ENCODE measurements at regions not wholly inside any gene's neighbourhood (a gene's known extent, or its start where the extent isn't known, plus 50 kb on each side); places are given as distances from the start of the nearest gene placed in this dataset.

GRCh38 chr13:67298297-67298696 lies 68.2 kb upstream of the PCDH9 start:
- no peak overlapping the region for H3K27ac ChIP-seq
- intact Hi-C loops (cut with DNase I), result no loop called here
- H3K36me3 ChIP-seq, result no peaks in the 10 kb centered on the region
- ATAC-seq (no peak), DNase-seq (no peak)
- H3K4me1 ChIP-seq, result no peaks in the 10 kb centered on the region
- TF ChIP-seq CTCF (IDR thresholded peaks at IDR 0.05), result no peak
- H3K27me3 ChIP-seq, result no peaks in the 10 kb centered on the region
- no peak overlapping the region for H3K4me3 ChIP-seq
- H3K9me3 ChIP-seq, result no peaks in the 10 kb centered on the region

- DNase-seq (no peak), ATAC-seq (no peak)
- no peak overlapping the region for H3K4me3 ChIP-seq
- no peak for TF ChIP-seq CTCF (IDR thresholded peaks at IDR 0.05)
- no peaks in the 10 kb centered on the region for H3K9me3 ChIP-seq
- H3K4me1 ChIP-seq, result no peaks in the 10 kb centered on the region
- intact Hi-C loops (cut with DNase I), result no loop called here
- H3K36me3 ChIP-seq, result no peaks in the 10 kb centered on the region
- H3K27ac ChIP-seq, result no peak overlapping the region
- H3K27me3 ChIP-seq, result no peaks in the 10 kb centered on the region
These were observed 66.4 kb upstream of the PCDH9 start for GRCh38 chr13:67296511-67296910.

GRCh38 chr13:67292886-67293285 lies 62.8 kb upstream of the PCDH9 start:
- intact Hi-C loops (cut with DNase I), result no loop called here
- no peak for DNase-seq
- no peaks in the 10 kb centered on the region for H3K36me3 ChIP-seq
- no peak for TF ChIP-seq CTCF (IDR thresholded peaks at IDR 0.05)
- H3K27ac ChIP-seq, result no peak overlapping the region
- no peaks in the 10 kb centered on the region for H3K27me3 ChIP-seq
- ATAC-seq, result no peak
- no peaks in the 10 kb centered on the region for H3K4me1 ChIP-seq
- no peaks in the 10 kb centered on the region for H3K9me3 ChIP-seq
- no peak overlapping the region for H3K4me3 ChIP-seq

- intact Hi-C loops (cut with DNase I), result no loop called here
- Histone ChIP-seq H3K4me1 (no peaks in the 10 kb centered on the region), H3K27me3 (no peaks in the 10 kb centered on the region), H3K36me3 (no peaks in the 10 kb centered on the region), H3K9me3 (no peaks in the 10 kb centered on the region), H3K4me3 (no peak overlapping the region), H3K27ac (no peak overlapping the region)
- DNase-seq, result no peak
- no peak for TF ChIP-seq CTCF (IDR thresholded peaks at IDR 0.05)
- ATAC-seq, result no peak
These were observed 55.5 kb upstream of the PCDH9 start for GRCh38 chr13:67285611-67286010.

GRCh38 chr13:67283637-67284036 lies 53.5 kb upstream of the PCDH9 start:
- Histone ChIP-seq H3K4me1 (no peaks in the 10 kb centered on the region), H3K36me3 (no peaks in the 10 kb centered on the region), H3K27me3 (no peaks in the 10 kb centered on the region), H3K4me3 (no peak overlapping the region), H3K27ac (no peak overlapping the region), H3K9me3 (no peaks in the 10 kb centered on the region)
- no peak for TF ChIP-seq CTCF (IDR thresholded peaks at IDR 0.05)
- intact Hi-C loops (cut with DNase I), result no loop called here
- DNase-seq (no peak), ATAC-seq (no peak)

GRCh38 chr13:67281466-67281865 lies 51.3 kb upstream of the PCDH9 start:
- Histone ChIP-seq H3K4me1 (no peaks in the 10 kb centered on the region), H3K36me3 (no peaks in the 10 kb centered on the region), H3K4me3 (no peak overlapping the region), H3K27ac (no peak overlapping the region), H3K9me3 (no peaks in the 10 kb centered on the region), H3K27me3 (no peaks in the 10 kb centered on the region)
- ATAC-seq (no peak), DNase-seq (no peak)
- no peak for TF ChIP-seq CTCF (IDR thresholded peaks at IDR 0.05)
- intact Hi-C loops (cut with DNase I), result no loop called here
